ENCODE measurements at regions not wholly inside any gene's neighbourhood (a gene's known extent, or its start where the extent isn't known, plus 50 kb on each side); places are given as distances from the start of the nearest gene placed in this dataset.

- TF ChIP-seq ZNF274 (IDR thresholded peaks at IDR 0.05; ENCODE audit: insufficient read depth, insufficient read length) = no peak
- TF ChIP-seq KAT2A (conservative IDR thresholded peaks at IDR 0.05; ENCODE audit: control insufficient read depth, low read depth, low read length) = no peak
- TF ChIP-seq FOXM1 (IDR thresholded peaks at IDR 0.05; ENCODE audit: low read depth, low read length) = peak; percentile 98
- peak; percentile 99 for TF ChIP-seq BCL3 (IDR thresholded peaks at IDR 0.05; ENCODE audit: borderline replicate concordance, insufficient read depth, low read depth, low read length, poor library complexity, severe bottlenecking)
- TF ChIP-seq BMI1 (IDR thresholded peaks at IDR 0.05; ENCODE audit: borderline replicate concordance) = no peak
- TF ChIP-seq KLF5 (IDR thresholded peaks at IDR 0.05; ENCODE audit: partially characterized antibody) = no peak
- TF ChIP-seq HCFC1 (IDR thresholded peaks at IDR 0.05; ENCODE audit: low read length) = no peak
- no peak for TF ChIP-seq SMC3 (IDR thresholded peaks at IDR 0.05; ENCODE audit: borderline replicate concordance, low read length)
- no peak for TF ChIP-seq LARP7 (IDR thresholded peaks at IDR 0.05)
- peak; percentile 77; the same call in 1 of the 2 replicates for TF ChIP-seq JUND (IDR thresholded peaks at IDR 0.05; ENCODE audit: low read depth, low read length)
- TF ChIP-seq, protein P1, sequence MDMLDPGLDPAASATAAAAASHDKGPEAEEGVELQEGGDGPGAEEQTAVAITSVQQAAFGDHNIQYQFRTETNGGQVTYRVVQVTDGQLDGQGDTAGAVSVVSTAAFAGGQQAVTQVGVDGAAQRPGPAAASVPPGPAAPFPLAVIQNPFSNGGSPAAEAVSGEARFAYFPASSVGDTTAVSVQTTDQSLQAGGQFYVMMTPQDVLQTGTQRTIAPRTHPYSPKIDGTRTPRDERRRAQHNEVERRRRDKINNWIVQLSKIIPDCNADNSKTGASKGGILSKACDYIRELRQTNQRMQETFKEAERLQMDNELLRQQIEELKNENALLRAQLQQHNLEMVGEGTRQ (IDR thresholded peaks at IDR 0.05; ENCODE audit: borderline replicate concordance, low read depth, low read length) = no peak
- TF ChIP-seq, protein P2, sequence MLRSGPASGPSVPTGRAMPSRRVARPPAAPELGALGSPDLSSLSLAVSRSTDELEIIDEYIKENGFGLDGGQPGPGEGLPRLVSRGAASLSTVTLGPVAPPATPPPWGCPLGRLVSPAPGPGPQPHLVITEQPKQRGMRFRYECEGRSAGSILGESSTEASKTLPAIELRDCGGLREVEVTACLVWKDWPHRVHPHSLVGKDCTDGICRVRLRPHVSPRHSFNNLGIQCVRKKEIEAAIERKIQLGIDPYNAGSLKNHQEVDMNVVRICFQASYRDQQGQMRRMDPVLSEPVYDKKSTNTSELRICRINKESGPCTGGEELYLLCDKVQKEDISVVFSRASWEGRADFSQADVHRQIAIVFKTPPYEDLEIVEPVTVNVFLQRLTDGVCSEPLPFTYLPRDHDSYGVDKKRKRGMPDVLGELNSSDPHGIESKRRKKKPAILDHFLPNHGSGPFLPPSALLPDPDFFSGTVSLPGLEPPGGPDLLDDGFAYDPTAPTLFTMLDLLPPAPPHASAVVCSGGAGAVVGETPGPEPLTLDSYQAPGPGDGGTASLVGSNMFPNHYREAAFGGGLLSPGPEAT (IDR thresholded peaks at IDR 0.05; ENCODE audit: low read depth) = peak; percentile 69; the same call in 1 of the 2 replicates
- peak; percentile 96 for TF ChIP-seq PAX5 (IDR thresholded peaks at IDR 0.05; ENCODE audit: borderline replicate concordance, low read depth, low read length)
- no peak for TF ChIP-seq ZBTB40 (IDR thresholded peaks at IDR 0.05; ENCODE audit: borderline replicate concordance)
- TF ChIP-seq MEF2B (IDR thresholded peaks at IDR 0.05; ENCODE audit: partially characterized antibody, poor library complexity, severe bottlenecking) = peak; percentile 87
- TF ChIP-seq IRF5 (IDR thresholded peaks at IDR 0.05; ENCODE audit: borderline replicate concordance) = no peak
- TF ChIP-seq HDGF (IDR thresholded peaks at IDR 0.05) = no peak
- TF ChIP-seq SMAD1 (IDR thresholded peaks at IDR 0.05; ENCODE audit: low read depth, partially characterized antibody) = no peak
- TF ChIP-seq GATAD2B (conservative IDR thresholded peaks at IDR 0.05; ENCODE audit: low read depth) = no peak
- TF ChIP-seq IKZF1 (conservative IDR thresholded peaks at IDR 0.05) = peak; percentile 76
- peak; percentile 90 for TF ChIP-seq CREM (IDR thresholded peaks at IDR 0.05; ENCODE audit: low read depth)
These were observed 52.7 kb upstream of the ERCC6L2 start (continued) for GRCh38 chr9:95822583-95823431.
